Vagina (tissue), 2 donors: ENCODE measurements at regions not wholly inside any gene's neighbourhood (a gene's known extent, or its start where the extent isn't known, plus 50 kb on each side); places are given as distances from the start of the nearest gene placed in this dataset.
"Not testable (repeated sequence)": the region's sequence is repeated elsewhere in the genome, so short reads cannot be mapped to it uniquely, and the experiment has no call there.

Experiments used
- DNase-seq, 2 donors: peaks; one replicate each; pipeline ENCODE4 v3.0.0-alpha.2; 2017; ENCODE audit errors: extremely low spot score in 2 of 2
- H3K27ac ChIP-seq: fragments of 200-600 bp; sonication (generic); one replicate; pipeline ENCODE4 v1.5.1; 2019
- H3K27me3 ChIP-seq: fragments of 200-600 bp; sonication (generic); one replicate; pipeline ENCODE4 v1.5.1; 2019
- H3K36me3 ChIP-seq, 2 donors: fragments of 200-600 bp; sonication (generic); one replicate each; pipeline ENCODE4 v1.5.1; 2017 to 2019
- H3K4me1 ChIP-seq: fragments of 200-600 bp; sonication (generic); one replicate; pipeline ENCODE4 v1.5.1; 2019
- H3K4me3 ChIP-seq, 2 donors: fragments of 200-600 bp; sonication (generic); 1 replicate in 1 of 2; 2 replicates in 1 of 2; pipeline ENCODE4 v1.5.1; 2016 to 2019
- H3K9me3 ChIP-seq: fragments of 200-600 bp; sonication (generic); one replicate; pipeline ENCODE4 v1.5.1; 2019
- CTCF ChIP-seq, 3 experiments: fragments of 450-650 bp in 2 of 3; fragments of 200-600 bp in 1 of 3; sonication (generic) in 1 of 3; IDR thresholded peaks; one replicate each; pipeline ENCODE4 v1.5.1; 2017 to 2019; ENCODE audit warnings: antibody characterized with exemption in 3 of 3, mild to moderate bottlenecking in 2 of 3, moderate library complexity in 2 of 3
- POLR2A ChIP-seq, 2 donors: fragments of 450-650 bp; IDR thresholded peaks; one replicate each; pipeline ENCODE4 v1.6.1; 2017; ENCODE audit warnings: antibody characterized with exemption in 2 of 2, mild to moderate bottlenecking in 2 of 2, moderate library complexity in 2 of 2
- POLR2AphosphoS5 ChIP-seq, 2 donors: sonication (generic); formaldehyde crosslinking; IDR thresholded peaks; one replicate each; pipeline ENCODE4 v1.9.0; 2017; ENCODE audit warnings: antibody characterized with exemption in 2 of 2, mild to moderate bottlenecking in 2 of 2, low read depth in 1 of 2; ENCODE audit not compliant: insufficient read depth in 1 of 2
- intact Hi-C: fragments of 100-400 bp; cut with DNase I; formaldehyde crosslinking; loops from one replicate; pipeline ENCODE4 v1.15.1; 2023

- no peaks in the 10 kb centered on the region for H3K4me1 ChIP-seq
- no peak overlapping the region for H3K27ac ChIP-seq
- H3K36me3 ChIP-seq = no peaks in the 10 kb centered on the region
- H3K9me3 ChIP-seq = no peaks in the 10 kb centered on the region
- no peak for TF ChIP-seq CTCF (IDR thresholded peaks at IDR 0.05)
- no peak for TF ChIP-seq POLR2AphosphoS5 (IDR thresholded peaks at IDR 0.05; ENCODE audit: insufficient read depth in 1 of 2, low read depth in 1 of 2)
- TF ChIP-seq POLR2A (IDR thresholded peaks at IDR 0.05) = no peak
- no peaks in the 10 kb centered on the region for H3K27me3 ChIP-seq
- no peak for DNase-seq
- intact Hi-C loops = no loop called here
- no peak overlapping the region for H3K4me3 ChIP-seq
Measured at GRCh38 chr2:117330641-117331040, 483.9 kb upstream of the DDX18 start.

- Histone ChIP-seq H3K4me3 (no peak overlapping the region), H3K27me3 (no peaks in the 10 kb centered on the region), H3K36me3 (no peaks in the 10 kb centered on the region), H3K4me1 (no peaks in the 10 kb centered on the region), H3K27ac (no peak overlapping the region), H3K9me3 (no peaks in the 10 kb centered on the region)
- intact Hi-C loops = no loop called here
- DNase-seq = no peak
- no peak for TF ChIP-seq CTCF (IDR thresholded peaks at IDR 0.05)
- no peak for TF ChIP-seq POLR2AphosphoS5 (IDR thresholded peaks at IDR 0.05; ENCODE audit: insufficient read depth in 1 of 2, low read depth in 1 of 2)
Measured at GRCh38 chr2:117335967-117336366, 478.5 kb upstream of the DDX18 start.

GRCh38 chr2:117336496-117336895 lies 478.0 kb upstream of the DDX18 start:
- H3K4me3 ChIP-seq = no peak overlapping the region
- no peak overlapping the region for H3K27ac ChIP-seq
- TF ChIP-seq POLR2A (IDR thresholded peaks at IDR 0.05) (no peak), POLR2AphosphoS5 (IDR thresholded peaks at IDR 0.05; ENCODE audit: insufficient read depth in 1 of 2, low read depth in 1 of 2) (no peak), CTCF (IDR thresholded peaks at IDR 0.05) (no peak)
- H3K27me3 ChIP-seq = no peaks in the 10 kb centered on the region
- H3K36me3 ChIP-seq = no peaks in the 10 kb centered on the region
- DNase-seq = no peak
- no peaks in the 10 kb centered on the region for H3K4me1 ChIP-seq
- intact Hi-C loops = no loop called here
- no peaks in the 10 kb centered on the region for H3K9me3 ChIP-seq

- H3K27me3 ChIP-seq, H3K4me3 ChIP-seq, H3K27ac ChIP-seq, DNase-seq, H3K36me3 ChIP-seq, H3K9me3 ChIP-seq, H3K4me1 ChIP-seq, intact Hi-C loops: not testable (repeated sequence)
Measured at GRCh38 chr2:117337981-117338380, 476.5 kb upstream of the DDX18 start.

GRCh38 chr2:117339980-117340379 lies 474.5 kb upstream of the DDX18 start:
- TF ChIP-seq CTCF (IDR thresholded peaks at IDR 0.05) (no peak), POLR2A (IDR thresholded peaks at IDR 0.05) (no peak), POLR2AphosphoS5 (IDR thresholded peaks at IDR 0.05; ENCODE audit: insufficient read depth in 1 of 2, low read depth in 1 of 2) (no peak)
- DNase-seq = no peak
- Histone ChIP-seq H3K36me3 (no peaks in the 10 kb centered on the region), H3K27me3 (no peaks in the 10 kb centered on the region), H3K4me3 (no peak overlapping the region), H3K9me3 (no peaks in the 10 kb centered on the region), H3K4me1 (no peaks in the 10 kb centered on the region), H3K27ac (no peak overlapping the region)
- intact Hi-C loops = no loop called here

GRCh38 chr2:117341690-117342089 lies 472.8 kb upstream of the DDX18 start:
- no peak overlapping the region for H3K4me3 ChIP-seq
- no peaks in the 10 kb centered on the region for H3K9me3 ChIP-seq
- no peak for TF ChIP-seq POLR2AphosphoS5 (IDR thresholded peaks at IDR 0.05; ENCODE audit: insufficient read depth in 1 of 2, low read depth in 1 of 2)
- H3K4me1 ChIP-seq = no peaks in the 10 kb centered on the region
- intact Hi-C loops = no loop called here
- no peak for DNase-seq
- no peaks in the 10 kb centered on the region for H3K36me3 ChIP-seq
- no peak overlapping the region for H3K27ac ChIP-seq
- H3K27me3 ChIP-seq = no peaks in the 10 kb centered on the region
